Transverse colon (tissue), 4 donors: ENCODE measurements at regions not wholly inside any gene's neighbourhood (a gene's known extent, or its start where the extent isn't known, plus 50 kb on each side); places are given as distances from the start of the nearest gene placed in this dataset.

ENCODE experiments used
- CTCF ChIP-seq, 5 experiments: fragments of 200-600 bp in 3 of 5; fragments of 450-650 bp in 2 of 5; sonication (generic) in 3 of 5; IDR thresholded peaks; 1 replicate in 2 of 5; 2 replicates in 3 of 5; pipeline ENCODE4 v1.5.1; 2016 to 2017; ENCODE audit warnings: antibody characterized with exemption in 5 of 5, inconsistent platforms in 3 of 5, mild to moderate bottlenecking in 2 of 5, moderate library complexity in 1 of 5
- POLR2AphosphoS5 ChIP-seq, 3 donors: sonication (generic); formaldehyde crosslinking; IDR thresholded peaks; one replicate each; pipeline ENCODE4 v1.6.1; 2016; ENCODE audit warnings: antibody characterized with exemption in 3 of 3

DNA sequence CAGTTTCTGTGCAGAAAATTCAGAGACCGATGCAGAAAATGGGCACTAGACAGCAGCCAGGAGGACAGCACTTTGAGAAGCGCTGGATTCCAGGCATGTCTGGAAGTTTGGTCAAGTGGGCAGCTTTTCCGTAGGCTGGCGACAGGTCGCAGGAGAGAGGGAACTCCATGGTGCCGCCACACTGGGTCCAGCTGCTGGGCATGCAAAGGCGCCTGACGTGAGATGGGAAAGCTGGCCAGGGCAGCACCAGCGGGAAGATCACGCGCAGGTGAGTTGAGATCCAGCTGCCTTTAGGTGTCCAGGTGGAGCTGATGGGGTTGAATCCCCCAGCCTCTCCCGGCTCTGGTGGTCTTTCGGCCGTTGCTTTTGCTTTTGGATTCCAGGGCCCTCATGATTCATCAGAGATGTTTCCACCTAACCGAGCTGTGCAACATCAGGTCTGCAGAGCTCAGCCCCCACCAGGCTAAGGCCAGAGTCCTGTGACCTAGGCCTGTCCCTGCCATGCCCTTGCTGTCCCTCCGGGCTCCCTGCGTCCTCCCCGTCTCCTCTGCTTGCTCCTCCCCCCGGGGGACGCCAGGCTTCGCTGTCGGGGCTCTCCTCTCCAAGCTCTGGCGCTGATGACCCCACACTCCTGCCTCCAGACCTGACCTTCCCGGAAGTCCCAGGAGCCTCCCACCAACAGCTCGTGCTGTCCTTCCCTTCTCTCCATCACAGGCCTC lies 1001.7 kb downstream of the BRD1 start:
- TF ChIP-seq CTCF (IDR thresholded peaks at IDR 0.05) (no peak), POLR2AphosphoS5 (IDR thresholded peaks at IDR 0.05) (no peak)
